Peyer's patch (tissue), 4 donors: ENCODE measurements at regions not wholly inside any gene's neighbourhood (a gene's known extent, or its start where the extent isn't known, plus 50 kb on each side); places are given as distances from the start of the nearest gene placed in this dataset.
A peak's percentile ranks its signal among the peaks of the same experiment; 100 is the strongest.

ENCODE experiments used
- DNase-seq, 3 donors: peaks; one replicate each; pipeline ENCODE4 v3.0.0-alpha.2; 2017 to 2019
- H3K27ac ChIP-seq, 4 donors: fragments of 200-600 bp; sonication (generic); one replicate each; pipeline ENCODE4 v1.5.1; 2016 to 2019
- H3K27me3 ChIP-seq, 2 donors: fragments of 200-600 bp; sonication (generic); one replicate each; pipeline ENCODE4 v1.5.1; 2019
- H3K36me3 ChIP-seq, 3 donors: fragments of 200-600 bp; sonication (generic); one replicate each; pipeline ENCODE4 v1.5.1; 2016 to 2019
- H3K4me1 ChIP-seq, 4 donors: fragments of 200-600 bp; sonication (generic); one replicate each; pipeline ENCODE4 v1.5.1; 2016 to 2019
- H3K4me3 ChIP-seq, 4 donors: fragments of 200-600 bp; sonication (generic); 1 replicate in 3 of 4; 2 replicates in 1 of 4; pipeline ENCODE4 v1.5.1; 2016 to 2019; ENCODE audit warnings: mild to moderate bottlenecking in 1 of 4
- H3K9me3 ChIP-seq, 4 donors: fragments of 200-600 bp; sonication (generic); one replicate each; pipeline ENCODE4 v1.5.1; 2016 to 2019; ENCODE audit warnings: mild to moderate bottlenecking in 1 of 4
- CTCF ChIP-seq, 6 experiments: fragments of 450-650 bp in 4 of 6; fragments of 200-600 bp in 2 of 6; sonication (generic) in 1 of 6; IDR thresholded peaks; one replicate each; pipeline ENCODE4 v1.5.1; 2017 to 2019; ENCODE audit warnings: antibody characterized with exemption in 6 of 6, mild to moderate bottlenecking in 3 of 6, moderate library complexity in 1 of 6
- POLR2A ChIP-seq, 2 donors: fragments of 450-650 bp; IDR thresholded peaks; one replicate each; pipeline ENCODE4 v1.5.1; 2017; ENCODE audit warnings: antibody characterized with exemption in 2 of 2, mild to moderate bottlenecking in 2 of 2, moderate library complexity in 2 of 2

- DNase-seq: peak in 1 of 3 donors; percentile 52
- H3K27ac ChIP-seq: no peak overlapping the region
- no peaks in the 10 kb centered on the region for H3K36me3 ChIP-seq
Observed at GRCh38 chr9:90287567-90288274, 354.9 kb downstream of the DIRAS2 start.

DNA sequence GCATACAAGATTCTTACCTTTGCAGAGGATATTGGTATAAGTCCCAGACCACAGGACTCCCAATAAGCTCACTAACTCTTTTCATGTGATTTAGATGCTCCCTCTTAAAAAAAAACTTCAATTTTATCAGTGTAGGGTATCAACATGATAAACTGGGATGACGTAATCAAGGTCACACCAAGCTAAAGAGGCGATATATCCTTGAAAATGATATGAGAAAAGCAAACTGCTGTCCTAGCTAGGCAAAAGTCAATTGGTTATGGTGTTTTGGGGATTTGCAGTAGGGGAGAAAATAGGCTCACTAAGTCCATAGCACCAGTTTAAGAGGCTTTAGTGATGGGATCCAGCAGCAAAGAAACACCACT lies 354.4 kb downstream of the DIRAS2 start:
- no peak for DNase-seq
- Histone ChIP-seq H3K27me3 (no peaks in the 10 kb centered on the region), H3K4me3 (no peak overlapping the region), H3K9me3 (no peaks in the 10 kb centered on the region), H3K36me3 (no peaks in the 10 kb centered on the region), H3K4me1 (no peaks in the 10 kb centered on the region), H3K27ac (no peak overlapping the region)
- TF ChIP-seq CTCF (IDR thresholded peaks at IDR 0.05): no peak
- no peak for TF ChIP-seq POLR2A (IDR thresholded peaks at IDR 0.05)

More at GRCh38 chr9:90287567-90288274, 354.9 kb downstream of the DIRAS2 start:
- no peaks in the 10 kb centered on the region for H3K4me1 ChIP-seq
- H3K9me3 ChIP-seq: no peaks in the 10 kb centered on the region
- H3K4me3 ChIP-seq: peak overlapping the region in 1 of 4 donors; percentile 9
- H3K27me3 ChIP-seq: no peaks in the 10 kb centered on the region
- TF ChIP-seq POLR2A (IDR thresholded peaks at IDR 0.05): no peak
- TF ChIP-seq CTCF (IDR thresholded peaks at IDR 0.05): no peak

GRCh38 chr9:90290716-90291485 lies 351.7 kb downstream of the DIRAS2 start:
- Histone ChIP-seq H3K27ac (no peak overlapping the region), H3K4me3 (no peak overlapping the region), H3K27me3 (no peaks in the 10 kb centered on the region), H3K9me3 (no peaks in the 10 kb centered on the region), H3K4me1 (no peaks in the 10 kb centered on the region), H3K36me3 (no peaks in the 10 kb centered on the region)
- no peak for DNase-seq
- TF ChIP-seq POLR2A (IDR thresholded peaks at IDR 0.05) (no peak), CTCF (IDR thresholded peaks at IDR 0.05) (no peak)

GRCh38 chr9:90296539-90296938 lies 346.1 kb downstream of the DIRAS2 start:
- no peak for TF ChIP-seq POLR2A (IDR thresholded peaks at IDR 0.05)
- no peak for TF ChIP-seq CTCF (IDR thresholded peaks at IDR 0.05)
- Histone ChIP-seq H3K4me1 (no peaks in the 10 kb centered on the region), H3K36me3 (no peaks in the 10 kb centered on the region), H3K9me3 (no peaks in the 10 kb centered on the region), H3K27me3 (no peaks in the 10 kb centered on the region), H3K27ac (no peak overlapping the region), H3K4me3 (no peak overlapping the region)
- no peak for DNase-seq

DNA sequence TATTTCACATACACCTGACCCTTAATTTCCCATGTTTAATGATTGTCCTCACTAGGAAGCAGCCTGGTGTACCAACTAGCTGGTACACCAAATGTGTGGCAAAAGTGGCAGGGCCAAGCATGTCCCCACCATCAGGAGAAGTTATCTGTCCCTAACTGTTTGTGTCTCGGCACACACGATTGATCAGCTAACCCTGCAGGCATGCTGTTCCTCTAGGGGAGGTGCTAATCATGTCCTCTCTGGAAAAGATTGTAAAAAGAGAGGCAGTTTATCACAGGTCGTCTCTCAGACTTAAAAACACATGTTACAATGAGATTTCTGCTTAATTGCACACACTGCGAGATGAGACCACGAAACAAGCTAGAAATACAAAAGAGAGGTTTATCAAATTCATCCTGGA lies 342.7 kb downstream of the DIRAS2 start:
- TF ChIP-seq CTCF (IDR thresholded peaks at IDR 0.05) (no peak), POLR2A (IDR thresholded peaks at IDR 0.05) (no peak)
- Histone ChIP-seq H3K27ac (no peak overlapping the region), H3K4me3 (no peak overlapping the region), H3K9me3 (no peaks in the 10 kb centered on the region), H3K36me3 (no peaks in the 10 kb centered on the region), H3K27me3 (no peaks in the 10 kb centered on the region), H3K4me1 (no peaks in the 10 kb centered on the region)
- no peak for DNase-seq
